ENCODE measurements at regions not wholly inside any gene's neighbourhood (a gene's known extent, or its start where the extent isn't known, plus 50 kb on each side); places are given as distances from the start of the nearest gene placed in this dataset.

GRCh38 chr11:114816791-114817190, 138.5 kb downstream of the NXPE2 start (continued):
- no peak for TF ChIP-seq GATAD2B (conservative IDR thresholded peaks at IDR 0.05; ENCODE audit: low read depth)
- no peak for TF ChIP-seq WRNIP1 (IDR thresholded peaks at IDR 0.05; ENCODE audit: borderline replicate concordance, low read depth, low read length)
- no peak for TF ChIP-seq SUPT20H (IDR thresholded peaks at IDR 0.05; ENCODE audit: borderline replicate concordance, control insufficient read depth, low read depth, low read length)
- TF ChIP-seq IKZF1 (conservative IDR thresholded peaks at IDR 0.05) = no peak

GRCh38 chr11:114818382-114818781, 140.1 kb downstream of the NXPE2 start:
- ATAC-seq (no peak), DNase-seq (ENCODE audit: low read depth, low spot score) (no peak), FAIRE-seq (no peak)
- RAD21 ChIA-PET (ENCODE audit: unreplicated experiment) = no interaction called here
- CTCF ChIA-PET = no interaction called here
- H3K36me3 ChIP-seq (ENCODE audit: control insufficient read depth in 2 of 2, insufficient read depth in 2 of 2, low read length in 1 of 2) = no peaks in the 10 kb centered on the region
- intact Hi-C loops (cut with micrococcal nuclease; ENCODE audit: unreplicated experiment) (no loop called here), in situ Hi-C loops (cut with MboI) (no loop called here)
- H3K79me2 ChIP-seq (ENCODE audit: control insufficient read depth, insufficient read depth, low read length) = no peaks in the 10 kb centered on the region
- H3K4me3 ChIP-seq = no peak overlapping the region
- BruUV-seq (replicated peaks) = no TSS peak
- no peaks in the 10 kb centered on the region for H3K9me3 ChIP-seq (replicated peaks; ENCODE audit: control insufficient read depth, insufficient read depth, low read length)
- H3K27ac ChIP-seq (ENCODE audit: control insufficient read depth, insufficient read depth) = no peak overlapping the region
- SMC1A ChIA-PET (ENCODE audit: uncharacterized antibody, unreplicated experiment) = no interaction called here
- no peak overlapping the region for H3K4me2 ChIP-seq (ENCODE audit: control insufficient read depth, insufficient read depth)
- 0% methylated on average over 6 of the region's 6 CpGs for WGBS (ENCODE audit: insufficient coverage, insufficient replicate concordance, low lambda C conversion rate, missing lambda C conversion rate)
- H2AFZ ChIP-seq (ENCODE audit: control insufficient read depth, low read depth, low read length) = no peak overlapping the region
- no peak overlapping the region for H3K9ac ChIP-seq (ENCODE audit: control insufficient read depth, insufficient read depth, low read length)
- H3K4me1 ChIP-seq (ENCODE audit: control insufficient read depth, insufficient read depth, low read length) = no peaks in the 10 kb centered on the region
- no peaks in the 10 kb centered on the region for H4K20me1 ChIP-seq (ENCODE audit: control insufficient read depth, insufficient read depth)
- POLR2A ChIA-PET = no interaction called here
- H3K27me3 ChIP-seq (replicated peaks in 1 of 2; ENCODE audit: control insufficient read depth in 2 of 2, insufficient read depth in 2 of 2, low read length in 1 of 2) = peaks cover 0 to 1% of the 10 kb centered on the region in 2 experiments; a peak in 1 of 4 replicates
- TF ChIP-seq FOS (IDR thresholded peaks at IDR 0.05; ENCODE audit: borderline replicate concordance, extremely low read depth, insufficient read length) = no peak
- no peak for TF ChIP-seq RELA (IDR thresholded peaks at IDR 0.05; ENCODE audit: borderline replicate concordance, partially characterized antibody)
- no peak for TF ChIP-seq ZNF622 (IDR thresholded peaks at IDR 0.05)
- TF ChIP-seq ETV6 (conservative IDR thresholded peaks at IDR 0.05 in 1 of 2, IDR thresholded peaks at IDR 0.05 in 1 of 2; ENCODE audit: borderline replicate concordance in 1 of 2, low read depth in 1 of 2) = no peak
- no peak for TF ChIP-seq EGR1 (IDR thresholded peaks at IDR 0.05; ENCODE audit: borderline replicate concordance in 1 of 2, low read depth in 2 of 2, low read length in 2 of 2)
- TF ChIP-seq MTA2 (IDR thresholded peaks at IDR 0.05; ENCODE audit: low read depth) = no peak
- TF ChIP-seq RFX5 (IDR thresholded peaks at IDR 0.05; ENCODE audit: low read depth, low read length) = no peak
- TF ChIP-seq TARDBP (IDR thresholded peaks at IDR 0.05; ENCODE audit: borderline replicate concordance) = no peak
- no peak for TF ChIP-seq NKRF (conservative IDR thresholded peaks at IDR 0.05)
- TF ChIP-seq MAX (IDR thresholded peaks at IDR 0.05; ENCODE audit: low read depth, low read length) = no peak
- TF ChIP-seq, protein P1, sequence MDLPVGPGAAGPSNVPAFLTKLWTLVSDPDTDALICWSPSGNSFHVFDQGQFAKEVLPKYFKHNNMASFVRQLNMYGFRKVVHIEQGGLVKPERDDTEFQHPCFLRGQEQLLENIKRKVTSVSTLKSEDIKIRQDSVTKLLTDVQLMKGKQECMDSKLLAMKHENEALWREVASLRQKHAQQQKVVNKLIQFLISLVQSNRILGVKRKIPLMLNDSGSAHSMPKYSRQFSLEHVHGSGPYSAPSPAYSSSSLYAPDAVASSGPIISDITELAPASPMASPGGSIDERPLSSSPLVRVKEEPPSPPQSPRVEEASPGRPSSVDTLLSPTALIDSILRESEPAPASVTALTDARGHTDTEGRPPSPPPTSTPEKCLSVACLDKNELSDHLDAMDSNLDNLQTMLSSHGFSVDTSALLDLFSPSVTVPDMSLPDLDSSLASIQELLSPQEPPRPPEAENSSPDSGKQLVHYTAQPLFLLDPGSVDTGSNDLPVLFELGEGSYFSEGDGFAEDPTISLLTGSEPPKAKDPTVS (IDR thresholded peaks at IDR 0.05; ENCODE audit: low read depth, low read length) = no peak
- no peak for TF ChIP-seq LARP7 (IDR thresholded peaks at IDR 0.05)
- TF ChIP-seq ZZZ3 (IDR thresholded peaks at IDR 0.05; ENCODE audit: control insufficient read depth, insufficient read length, low read depth) = no peak
- TF ChIP-seq, protein P2, sequence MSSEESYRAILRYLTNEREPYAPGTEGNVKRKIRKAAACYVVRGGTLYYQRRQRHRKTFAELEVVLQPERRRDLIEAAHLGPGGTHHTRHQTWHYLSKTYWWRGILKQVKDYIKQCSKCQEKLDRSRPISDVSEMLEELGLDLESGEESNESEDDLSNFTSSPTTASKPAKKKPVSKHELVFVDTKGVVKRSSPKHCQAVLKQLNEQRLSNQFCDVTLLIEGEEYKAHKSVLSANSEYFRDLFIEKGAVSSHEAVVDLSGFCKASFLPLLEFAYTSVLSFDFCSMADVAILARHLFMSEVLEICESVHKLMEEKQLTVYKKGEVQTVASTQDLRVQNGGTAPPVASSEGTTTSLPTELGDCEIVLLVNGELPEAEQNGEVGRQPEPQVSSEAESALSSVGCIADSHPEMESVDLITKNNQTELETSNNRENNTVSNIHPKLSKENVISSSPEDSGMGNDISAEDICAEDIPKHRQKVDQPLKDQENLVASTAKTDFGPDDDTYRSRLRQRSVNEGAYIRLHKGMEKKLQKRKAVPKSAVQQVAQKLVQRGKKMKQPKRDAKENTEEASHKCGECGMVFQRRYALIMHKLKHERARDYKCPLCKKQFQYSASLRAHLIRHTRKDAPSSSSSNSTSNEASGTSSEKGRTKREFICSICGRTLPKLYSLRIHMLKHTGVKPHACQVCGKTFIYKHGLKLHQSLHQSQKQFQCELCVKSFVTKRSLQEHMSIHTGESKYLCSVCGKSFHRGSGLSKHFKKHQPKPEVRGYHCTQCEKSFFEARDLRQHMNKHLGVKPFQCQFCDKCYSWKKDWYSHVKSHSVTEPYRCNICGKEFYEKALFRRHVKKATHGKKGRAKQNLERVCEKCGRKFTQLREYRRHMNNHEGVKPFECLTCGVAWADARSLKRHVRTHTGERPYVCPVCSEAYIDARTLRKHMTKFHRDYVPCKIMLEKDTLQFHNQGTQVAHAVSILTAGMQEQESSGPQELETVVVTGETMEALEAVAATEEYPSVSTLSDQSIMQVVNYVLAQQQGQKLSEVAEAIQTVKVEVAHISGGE (CRISPR knock-in tag; IDR thresholded peaks at IDR 0.05) = no peak

All from GM12878 (cell line).